PC-9 (cell line): ENCODE measurements at regions not wholly inside any gene's neighbourhood (a gene's known extent, or its start where the extent isn't known, plus 50 kb on each side); places are given as distances from the start of the nearest gene placed in this dataset.

ENCODE experiments used
- BruUV-seq: library from RNA; stranded (reverse); fragments of 400-500 nt; replicated peaks from 2 replicates; lab custom pipeline; 2021; lab: Mats Ljungman, UMichigan
- CTCF ChIA-PET: fragments of 300-600 bp; sonication (Branson Sonifier 250); formaldehyde crosslinking; loops from one replicate; lab custom pipeline; 2022; ENCODE audit warnings: antibody characterized with exemption; lab: Charles Lee
- POLR2A ChIA-PET: fragments of 300-600 bp; sonication (Branson Sonifier 250); formaldehyde crosslinking; loops from one replicate; lab custom pipeline; 2022; ENCODE audit warnings: antibody characterized with exemption; ENCODE audit not compliant: unreplicated experiment; lab: Charles Lee
- DNase-seq, 2 experiments: peaks; one replicate each; pipeline versions ENCODE4 v3.0.0 to v3.0.0-alpha.2; 2015 to 2022; ENCODE audit warnings: mixed read lengths in 1 of 2
- H2AFZ ChIP-seq: fragments of 200-600 bp; sonication (generic); 2 replicates; pipeline ENCODE4 v1.8.1; 2017; ENCODE audit warnings: antibody characterized with exemption
- H3F3A ChIP-seq: fragments of 200-600 bp; sonication (generic); 2 replicates; pipeline ENCODE4 v1.8.1; 2017; ENCODE audit warnings: antibody characterized with exemption, mild to moderate bottlenecking, low read depth; ENCODE audit not compliant: insufficient read depth
- H3K27ac ChIP-seq: fragments of 200-600 bp; sonication (generic); 2 replicates; pipeline ENCODE4 v1.6.1; 2016; ENCODE audit warnings: mixed run types
- H3K27me3 ChIP-seq: fragments of 200-600 bp; sonication (generic); 2 replicates; pipeline ENCODE4 v1.6.1; 2016; ENCODE audit warnings: low read depth, mixed run types; ENCODE audit not compliant: insufficient read depth
- H3K36me3 ChIP-seq: fragments of 200-600 bp; sonication (generic); 2 replicates; pipeline ENCODE4 v1.6.1; 2016; ENCODE audit warnings: low read depth, mixed run types
- H3K4me1 ChIP-seq: fragments of 200-600 bp; sonication (generic); replicated peaks from 2 replicates; pipeline ENCODE4 v1.6.1; 2016; ENCODE audit warnings: mixed run types; ENCODE audit not compliant: insufficient read depth
- H3K4me2 ChIP-seq: fragments of 200-600 bp; sonication (generic); 2 replicates; pipeline ENCODE4 v1.6.1; 2017; ENCODE audit warnings: mixed run types
- H3K4me3 ChIP-seq: fragments of 200-600 bp; sonication (generic); 2 replicates; pipeline ENCODE4 v1.6.1; 2016; ENCODE audit warnings: mixed run types
- H3K79me2 ChIP-seq: fragments of 200-600 bp; sonication (generic); 2 replicates; pipeline ENCODE4 v1.6.1; 2017; ENCODE audit warnings: low read depth, mixed run types
- H3K9me2 ChIP-seq: fragments of 200-600 bp; sonication (generic); 2 replicates; pipeline ENCODE4 v1.8.1; 2017; ENCODE audit warnings: mild to moderate bottlenecking; ENCODE audit not compliant: insufficient read depth
- H3K9me3 ChIP-seq: fragments of 200-600 bp; sonication (generic); 2 replicates; pipeline ENCODE4 v1.8.1; 2016; ENCODE audit warnings: low read depth; ENCODE audit not compliant: insufficient read depth
- H4K20me1 ChIP-seq: fragments of 200-600 bp; sonication (generic); 2 replicates; pipeline ENCODE4 v1.8.1; 2017; ENCODE audit not compliant: insufficient read depth
- CTCF ChIP-seq: fragments of 200-600 bp; sonication (generic); conservative IDR thresholded peaks from 2 replicates; pipeline ENCODE4 v1.6.1; 2017; ENCODE audit warnings: mixed run types, antibody characterized with exemption, mild to moderate bottlenecking, moderate library complexity
- EZH2 ChIP-seq: fragments of 200-600 bp; sonication (generic); IDR thresholded peaks from 2 replicates; pipeline ENCODE4 v1.8.0; 2017; ENCODE audit warnings: antibody characterized with exemption, low read depth
- intact Hi-C: fragments of 100-400 bp; cut with micrococcal nuclease; formaldehyde crosslinking; loops from one replicate; pipeline ENCODE4 v1.10.0; 2022; ENCODE audit not compliant: unreplicated experiment

- no peak for TF ChIP-seq EZH2
- no peak for TF ChIP-seq CTCF
- ChIA-PET POLR2A (no interaction called here), CTCF (no interaction called here)
- BruUV-seq: no TSS peak
- no peaks in the 10 kb centered on the region for H4K20me1 ChIP-seq
- peaks cover 100% of the 10 kb centered on the region for H3K27me3 ChIP-seq
- no peaks in the 10 kb centered on the region for H3F3A ChIP-seq
- no peak overlapping the region for H2AFZ ChIP-seq
- no peak overlapping the region for H3K27ac ChIP-seq
- H3K4me1 ChIP-seq: no peaks in the 10 kb centered on the region
- no peak overlapping the region for H3K4me3 ChIP-seq
- no peaks in the 10 kb centered on the region for H3K79me2 ChIP-seq
- H3K9me2 ChIP-seq: no peaks in the 10 kb centered on the region
- H3K4me2 ChIP-seq: no peak overlapping the region
- no peak for DNase-seq
- H3K9me3 ChIP-seq: no peaks in the 10 kb centered on the region
- H3K36me3 ChIP-seq: no peaks in the 10 kb centered on the region
- intact Hi-C loops: no loop called here
Observed at GRCh38 chr12:111211910-111212757, 156.8 kb downstream of the PHETA1 start.

- no TSS peak for BruUV-seq
- CTCF ChIA-PET: interaction anchor here (0.6 kb wide), 1 partner anchor 40 kb away, joined by 3 read pairs; no protein-coding TSS in a partner anchor
Observed at GRCh38 chr12:111209811-111210210, 159.1 kb downstream of the PHETA1 start.

GRCh38 chr12:111207761-111208160, 161.1 kb downstream of the PHETA1 start:
- ChIA-PET POLR2A (no interaction called here), CTCF (no interaction called here)
- H3K4me2 ChIP-seq: no peak overlapping the region
- no peak overlapping the region for H3K27ac ChIP-seq
- no peak for DNase-seq
- no peaks in the 10 kb centered on the region for H3K9me3 ChIP-seq
- H3K27me3 ChIP-seq: peaks cover 100% of the 10 kb centered on the region
- H3K36me3 ChIP-seq: no peaks in the 10 kb centered on the region
- TF ChIP-seq CTCF (no peak), EZH2 (no peak)
- H4K20me1 ChIP-seq: no peaks in the 10 kb centered on the region
- H3F3A ChIP-seq: no peaks in the 10 kb centered on the region
- H3K79me2 ChIP-seq: no peaks in the 10 kb centered on the region
- no peak overlapping the region for H2AFZ ChIP-seq
- no peak overlapping the region for H3K4me3 ChIP-seq
- intact Hi-C loops: no loop called here
- H3K9me2 ChIP-seq: no peaks in the 10 kb centered on the region; the same call in 1 of the 2 replicates
- H3K4me1 ChIP-seq: no peaks in the 10 kb centered on the region
- no TSS peak for BruUV-seq

More at GRCh38 chr12:111209811-111210210, 159.1 kb downstream of the PHETA1 start:
- POLR2A ChIA-PET: no interaction called here
- no peaks in the 10 kb centered on the region for H3F3A ChIP-seq
- H3K9me3 ChIP-seq: no peaks in the 10 kb centered on the region
- H3K4me1 ChIP-seq: no peaks in the 10 kb centered on the region
- H3K4me2 ChIP-seq: no peak overlapping the region
- no peak overlapping the region for H3K4me3 ChIP-seq
- intact Hi-C loops: no loop called here
- no peaks in the 10 kb centered on the region for H3K36me3 ChIP-seq
- peaks cover 100% of the 10 kb centered on the region for H3K27me3 ChIP-seq
- DNase-seq: no peak
- H4K20me1 ChIP-seq: no peaks in the 10 kb centered on the region
- H3K79me2 ChIP-seq: no peaks in the 10 kb centered on the region
- H3K9me2 ChIP-seq: no peaks in the 10 kb centered on the region; the same call in 1 of the 2 replicates
- H2AFZ ChIP-seq: no peak overlapping the region
- H3K27ac ChIP-seq: no peak overlapping the region
- TF ChIP-seq CTCF (no peak), EZH2 (no peak)
